Nucleus accumbens (tissue), 56 donors: ENCODE measurements at regions not wholly inside any gene's neighbourhood (a gene's known extent, or its start where the extent isn't known, plus 50 kb on each side); places are given as distances from the start of the nearest gene placed in this dataset.

Experiments used
- DNase-seq, 56 donors: peaks; one replicate each; lab custom pipeline; 2025; lab: John Stamatoyannopoulos, UW

DNA sequence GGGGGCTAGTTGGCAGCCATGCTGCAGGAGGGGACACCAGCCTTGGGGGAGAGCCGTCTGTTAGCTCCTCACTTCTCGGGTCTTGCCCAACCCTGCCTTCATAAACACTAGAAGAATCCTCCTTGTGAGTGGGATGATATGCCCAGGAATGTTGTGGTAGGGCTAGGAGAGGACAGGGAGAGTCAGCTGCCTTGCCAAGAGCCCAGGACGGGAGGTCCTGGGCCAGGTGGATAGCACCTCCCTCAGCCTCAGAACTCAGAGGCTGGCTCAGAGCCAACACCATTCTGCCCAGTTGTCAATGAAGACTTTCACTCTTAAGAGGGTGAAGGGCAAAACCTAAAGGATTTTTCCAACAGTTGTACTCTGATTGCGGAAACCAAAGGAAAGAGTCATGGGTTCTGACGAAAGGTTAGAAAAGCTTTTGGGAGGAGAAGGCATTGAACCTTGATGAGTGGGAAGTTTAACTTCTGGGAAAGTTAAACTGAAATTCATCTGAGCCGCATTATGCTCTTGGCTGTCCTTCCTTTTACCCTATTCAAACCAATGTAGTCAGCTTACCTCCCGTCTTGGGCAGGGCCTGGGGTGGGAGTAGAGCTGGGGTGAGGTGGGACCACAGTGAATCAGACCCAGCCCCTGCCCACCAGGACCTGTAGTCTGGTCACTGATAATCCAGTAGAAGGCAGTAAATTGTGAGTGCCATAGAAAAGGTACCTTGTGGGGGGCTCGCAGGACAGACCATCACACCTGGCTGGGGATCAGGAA lies 81.9 kb downstream of the FAM43A start:
- DNase-seq: no peak

DNA sequence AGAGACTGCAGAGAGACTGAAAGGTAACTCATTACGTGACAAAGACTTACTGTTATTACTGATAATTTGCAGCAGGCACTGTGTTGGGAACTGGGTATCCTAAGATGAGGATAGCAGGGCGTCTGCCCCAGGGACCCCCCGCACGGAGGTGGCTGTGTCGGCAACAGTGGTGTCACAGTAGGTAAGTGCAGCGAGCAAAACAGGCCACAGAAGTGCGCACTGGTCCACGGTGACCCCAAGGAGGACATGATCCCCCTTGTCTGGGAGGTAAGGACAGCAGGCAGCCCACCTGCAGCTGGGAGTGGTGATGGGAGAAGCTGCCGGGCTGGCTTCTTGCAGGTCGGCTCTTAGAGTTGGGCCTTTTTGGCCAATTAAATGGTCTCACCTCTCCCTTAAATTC lies 82.9 kb downstream of the FAM43A start:
- no peak for DNase-seq

DNA sequence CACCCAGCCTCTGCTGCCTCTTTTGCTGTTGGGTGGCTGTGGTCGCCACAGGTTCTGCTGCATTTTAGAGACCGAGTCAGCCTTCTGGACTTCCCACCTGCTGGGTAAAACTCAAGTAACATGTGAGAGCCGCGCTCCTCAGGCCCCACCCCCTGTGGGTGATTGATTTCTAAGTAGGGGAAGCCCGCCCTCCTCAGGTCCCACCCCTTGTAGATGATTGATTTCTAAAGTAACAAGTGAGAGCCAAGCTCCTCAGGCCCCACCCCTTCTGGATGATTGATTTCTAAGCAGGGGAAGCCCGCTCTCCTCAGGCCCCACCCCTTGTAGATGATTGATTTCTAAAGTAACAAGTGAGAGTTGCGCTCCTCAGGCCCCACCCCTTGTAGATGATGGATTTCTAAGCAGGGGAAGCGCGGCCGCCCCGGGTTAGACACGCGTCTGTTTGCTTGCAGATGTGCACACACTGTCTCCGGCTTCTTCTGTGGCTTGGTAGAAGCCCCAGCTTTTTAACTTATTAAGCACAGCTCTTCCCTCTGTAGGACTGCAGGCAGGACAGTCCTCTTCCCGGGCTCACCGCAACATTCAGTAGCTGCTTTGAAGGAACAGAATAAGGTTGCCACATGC lies 83.4 kb downstream of the FAM43A start:
- peak; percentile 36 to 97 (median 85) for DNase-seq

DNA sequence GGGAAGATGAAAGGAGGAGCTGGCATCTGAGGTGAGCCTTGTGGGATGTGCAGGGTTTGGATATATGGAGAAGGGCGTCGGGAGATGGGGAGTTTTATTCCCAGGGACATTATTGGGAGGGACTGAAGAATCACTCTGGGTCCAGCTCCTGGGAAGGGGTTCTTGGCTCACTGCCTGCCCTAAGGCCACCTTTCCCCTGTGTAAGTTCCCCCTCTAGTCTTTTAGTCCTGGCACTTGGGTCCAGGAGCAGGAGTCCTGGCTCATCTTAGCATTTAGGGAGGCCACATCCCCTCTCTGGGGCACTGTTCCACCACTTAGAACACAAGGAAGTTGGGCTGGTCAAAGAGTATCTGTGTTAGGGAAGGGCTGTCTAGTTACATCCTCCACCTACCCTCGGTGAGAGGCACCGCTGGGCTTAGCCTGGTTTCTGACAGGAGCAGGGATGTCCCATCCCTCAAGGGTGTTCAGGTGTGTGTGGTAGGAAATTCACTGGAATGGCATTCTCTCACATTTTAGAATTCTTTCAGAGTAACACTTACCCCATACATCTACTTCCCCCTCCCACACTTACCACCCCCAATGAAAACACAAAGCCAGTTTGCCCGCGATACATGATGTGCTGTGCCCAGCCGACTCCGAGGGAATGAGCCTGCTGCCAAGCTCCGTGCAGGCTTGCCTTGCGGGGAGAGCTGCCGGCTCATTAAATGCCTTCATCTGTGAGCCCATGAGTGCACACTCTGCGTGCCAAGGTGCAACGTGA lies 86.7 kb downstream of the FAM43A start:
- peak in 1 of 56 donors; percentile 23 for DNase-seq

DNA sequence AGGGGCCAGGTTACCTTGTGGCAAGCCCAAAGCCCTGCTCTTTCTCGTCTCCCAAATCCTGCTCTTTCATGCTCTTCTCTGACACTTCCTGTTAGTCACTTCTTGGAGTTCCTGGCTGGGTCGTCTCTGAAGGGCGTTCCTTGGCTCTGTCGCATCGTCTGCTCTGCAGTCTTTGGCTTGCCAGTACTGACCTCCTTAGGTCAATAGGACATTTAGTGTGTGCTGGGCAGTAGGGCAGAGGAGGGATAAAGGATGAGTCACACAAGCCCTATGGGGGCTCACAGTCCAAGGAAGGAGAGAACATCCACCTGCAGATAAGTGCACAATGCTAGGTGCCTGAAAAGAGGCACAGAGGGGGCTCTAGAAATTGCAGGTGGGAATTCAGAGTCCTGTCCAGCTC lies 87.5 kb downstream of the FAM43A start:
- DNase-seq: no peak

DNA sequence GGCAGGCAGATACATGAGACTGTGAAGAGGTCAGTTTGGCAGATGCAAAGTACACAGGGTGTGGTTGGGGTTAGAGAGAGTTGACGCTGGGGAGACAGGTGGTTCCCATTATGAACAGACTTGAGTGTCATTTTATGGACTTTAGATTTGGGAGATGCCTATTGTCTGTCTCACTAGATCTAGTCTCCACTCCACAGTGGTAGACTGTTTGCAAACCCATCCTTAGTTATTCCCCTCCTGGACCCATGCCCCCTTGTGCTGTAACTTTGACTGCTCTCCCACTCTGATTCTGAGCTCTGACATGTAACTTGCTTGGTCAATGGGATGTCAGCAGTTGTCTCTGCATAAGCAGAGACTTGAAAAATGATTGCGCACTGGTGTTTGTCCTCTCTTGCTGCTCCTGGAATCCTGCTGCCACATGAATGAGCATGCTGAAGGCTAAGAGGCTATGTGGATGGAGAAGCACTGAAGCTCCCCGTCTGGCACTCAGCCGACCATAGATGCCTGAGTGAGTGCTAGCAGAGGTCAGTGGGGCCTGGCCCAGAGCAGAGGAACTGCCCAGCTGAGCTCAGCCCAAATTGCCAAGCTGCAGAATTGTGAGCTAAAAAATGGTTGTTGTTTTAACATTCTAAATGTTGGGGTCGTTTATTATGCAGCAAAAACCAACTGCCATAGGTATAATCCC lies 88.2 kb downstream of the FAM43A start:
- no peak for DNase-seq

DNA sequence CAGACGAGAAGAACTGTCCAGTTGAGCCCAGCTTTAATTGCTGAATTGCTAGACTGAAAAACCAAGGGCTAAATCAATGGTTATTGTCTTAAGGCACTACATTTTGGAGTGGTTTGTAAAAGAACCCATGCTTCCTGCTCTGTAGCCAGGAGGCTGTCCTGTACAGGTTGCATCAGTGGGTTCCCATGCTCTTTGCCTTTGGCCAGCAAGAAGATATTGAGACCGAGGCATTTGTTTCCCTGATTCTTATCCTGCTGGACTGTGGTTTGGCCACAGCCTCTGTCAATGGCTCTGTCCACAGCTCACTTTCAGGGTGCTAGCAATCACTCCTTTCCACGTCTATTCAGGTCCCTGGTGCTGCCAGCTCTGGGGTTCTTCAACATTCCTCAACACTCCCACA lies 89.6 kb downstream of the FAM43A start:
- no peak for DNase-seq

DNA sequence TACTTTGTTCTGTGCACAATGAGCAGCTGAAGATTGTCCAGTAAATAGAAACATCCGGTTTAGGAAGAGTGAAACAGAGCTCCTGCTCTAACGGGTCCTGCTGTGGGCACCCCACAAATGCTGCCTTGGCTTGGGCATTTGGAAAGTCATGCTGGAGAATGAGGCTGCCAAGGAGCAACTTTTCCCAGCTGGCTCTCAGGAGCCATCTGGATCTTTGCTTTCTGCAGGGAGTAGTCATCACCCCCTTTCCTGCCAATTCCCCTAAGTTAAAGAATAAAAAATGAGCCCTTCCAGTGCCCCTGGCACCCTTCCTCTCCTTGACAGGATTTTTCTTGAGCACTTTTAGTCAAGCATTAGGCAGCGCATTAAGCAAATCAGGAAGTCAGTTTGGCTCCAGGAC lies 90.0 kb downstream of the FAM43A start:
- no peak for DNase-seq

DNA sequence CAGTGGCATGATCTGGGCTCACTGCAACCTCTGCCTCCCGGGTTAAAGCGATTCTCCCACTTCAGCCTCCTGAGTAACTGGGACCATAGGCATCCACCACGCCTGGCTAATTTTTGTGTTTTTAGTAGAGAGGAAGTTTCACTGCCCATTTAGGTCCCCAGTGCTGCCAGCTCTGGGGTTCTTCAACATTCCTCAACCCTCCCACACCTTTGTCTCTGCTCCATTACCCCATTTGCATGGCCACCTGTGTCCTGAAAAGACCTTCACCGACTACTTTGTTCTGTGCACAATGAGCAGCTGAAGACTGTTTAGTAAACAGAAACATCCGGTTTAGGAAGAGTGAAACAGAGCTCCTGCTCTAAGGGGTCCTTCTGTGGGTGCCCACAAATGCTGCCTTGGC lies 92.0 kb downstream of the FAM43A start:
- DNase-seq: no peak

DNA sequence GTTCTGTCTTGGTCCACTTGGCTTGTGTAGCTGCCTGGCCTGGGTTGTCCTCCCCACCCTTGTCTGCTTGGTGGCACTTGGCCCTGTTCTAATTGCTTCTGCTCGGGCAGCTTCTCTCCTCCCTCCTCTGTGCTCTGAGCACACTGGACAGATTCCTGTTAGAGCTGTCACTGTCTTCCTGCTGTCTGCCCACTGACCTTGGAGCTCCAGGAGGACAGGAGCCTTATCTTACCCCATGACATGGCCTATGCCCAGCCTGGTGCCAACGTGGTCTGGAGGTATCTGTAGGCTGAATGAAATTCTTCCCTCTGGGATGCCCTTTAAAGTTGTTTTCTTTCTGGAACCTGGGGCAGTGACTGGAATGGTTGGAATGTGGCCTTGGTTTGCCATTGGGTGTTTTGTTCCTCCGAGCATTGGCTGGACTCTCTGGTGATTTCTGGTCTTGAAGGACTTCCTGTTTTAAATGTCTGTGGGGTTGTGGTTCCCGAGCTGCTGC lies 94.1 kb downstream of the FAM43A start:
- DNase-seq: no peak

DNA sequence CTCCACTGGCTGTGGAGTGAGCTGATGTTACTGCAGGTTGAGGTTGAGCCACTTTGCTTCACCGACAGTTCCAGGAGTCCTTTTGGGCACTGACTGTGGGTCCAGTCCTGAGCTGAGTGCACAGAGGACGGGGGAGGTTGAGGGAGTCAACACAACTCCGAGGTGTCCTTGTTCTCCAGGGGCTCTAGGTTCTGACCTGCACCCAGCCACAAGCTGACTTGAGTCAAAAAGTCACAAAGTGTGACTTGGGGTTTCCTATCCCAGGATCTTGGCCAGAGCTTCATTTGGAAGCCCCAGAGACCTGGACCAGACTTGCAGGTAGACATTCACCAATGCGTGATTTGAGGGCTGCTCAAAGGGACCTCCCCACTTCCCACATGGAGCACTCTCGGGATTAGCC lies 95.0 kb downstream of the FAM43A start:
- no peak for DNase-seq

DNA sequence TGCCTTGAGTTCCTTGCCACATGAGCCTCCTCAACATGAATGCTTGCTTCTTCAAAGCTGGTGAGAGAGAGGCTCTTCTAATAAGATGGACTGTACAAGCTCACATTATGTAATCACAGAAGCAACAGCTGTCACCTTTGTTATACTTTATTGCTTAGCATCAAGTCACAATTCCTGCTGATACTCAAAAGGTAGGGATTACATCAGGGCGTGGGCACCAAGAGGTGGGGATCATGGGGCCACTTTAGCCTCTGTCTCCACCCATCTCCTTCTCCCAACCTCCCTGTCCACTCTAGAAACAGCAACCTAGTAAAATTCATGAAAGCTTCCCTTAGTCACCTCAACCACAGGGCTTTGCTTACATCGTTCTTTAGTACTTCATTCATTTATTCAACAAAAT lies 95.9 kb downstream of the FAM43A start:
- DNase-seq: no peak

DNA sequence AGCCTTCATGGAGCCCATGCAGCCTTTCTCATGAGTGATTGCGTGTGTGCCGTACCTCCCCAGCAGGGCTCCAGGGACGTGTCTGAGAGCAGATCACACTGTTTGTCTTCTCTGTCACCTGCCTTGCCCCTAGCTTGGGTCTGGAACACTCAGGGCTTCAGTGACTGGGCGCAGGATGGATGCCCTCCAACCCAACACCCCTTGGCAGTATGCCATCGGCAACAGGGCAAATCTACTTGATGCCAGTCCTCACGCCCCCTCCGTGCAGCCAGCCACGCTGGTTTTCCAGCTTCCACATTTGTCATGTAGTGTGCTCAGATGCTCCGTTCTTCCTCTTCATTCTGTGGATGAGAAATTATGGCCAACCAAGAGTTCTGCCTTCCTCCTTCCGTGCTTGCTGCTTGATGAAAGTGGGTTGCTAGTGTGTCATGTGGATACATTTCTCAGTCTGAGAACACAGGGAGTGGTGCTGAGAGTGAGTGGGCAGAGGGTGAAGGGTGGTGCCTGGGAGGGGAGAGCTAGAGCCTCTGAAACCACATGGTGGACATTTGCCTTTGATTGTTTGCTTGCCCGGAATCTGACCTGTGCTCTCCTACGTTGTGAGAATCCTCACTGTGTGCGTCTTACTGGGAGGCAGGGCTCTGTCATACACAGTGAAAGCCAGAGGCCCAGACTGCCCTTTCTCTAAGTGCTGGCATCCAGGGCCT lies 97.2 kb downstream of the FAM43A start:
- no peak for DNase-seq

DNA sequence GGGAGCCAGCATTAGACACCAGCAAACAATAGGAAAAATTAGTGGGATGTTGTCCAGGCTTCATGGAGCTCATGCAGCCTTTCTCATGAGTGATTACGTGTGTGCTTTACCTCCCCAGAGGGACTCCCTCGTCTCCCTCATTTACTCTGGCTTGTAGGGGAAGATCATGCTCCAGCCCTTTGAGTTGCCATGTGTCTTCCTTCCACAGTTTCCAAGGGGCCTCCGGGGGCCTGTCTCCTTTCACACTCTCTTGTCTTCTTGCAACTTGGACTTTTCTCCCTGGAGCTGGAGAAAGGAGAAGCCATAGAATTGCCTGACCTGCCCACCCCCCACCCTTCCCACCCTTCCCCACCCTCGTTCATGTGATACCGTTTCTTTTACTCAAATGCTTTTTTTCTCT lies 98.7 kb downstream of the FAM43A start:
- no peak for DNase-seq

DNA sequence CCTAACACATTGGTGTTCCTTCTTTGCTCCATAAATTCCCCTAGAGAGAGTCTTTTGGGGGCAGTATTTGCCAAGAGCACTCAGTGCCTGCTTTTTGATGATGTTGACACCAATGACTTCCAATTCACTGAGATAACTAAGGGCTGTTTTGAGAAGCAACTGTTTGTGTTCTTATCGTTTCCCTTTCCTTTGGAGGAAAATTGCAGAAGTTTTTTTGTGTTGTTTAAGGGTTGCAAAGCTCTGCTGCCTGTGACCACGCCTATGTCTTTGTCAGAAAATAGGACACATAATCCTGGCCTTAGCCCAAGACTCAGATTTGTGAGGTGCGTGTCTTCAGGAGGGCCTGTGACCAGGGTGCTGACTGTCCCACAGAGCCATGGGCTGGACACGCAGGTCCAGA lies 99.6 kb downstream of the FAM43A start:
- no peak for DNase-seq

DNA sequence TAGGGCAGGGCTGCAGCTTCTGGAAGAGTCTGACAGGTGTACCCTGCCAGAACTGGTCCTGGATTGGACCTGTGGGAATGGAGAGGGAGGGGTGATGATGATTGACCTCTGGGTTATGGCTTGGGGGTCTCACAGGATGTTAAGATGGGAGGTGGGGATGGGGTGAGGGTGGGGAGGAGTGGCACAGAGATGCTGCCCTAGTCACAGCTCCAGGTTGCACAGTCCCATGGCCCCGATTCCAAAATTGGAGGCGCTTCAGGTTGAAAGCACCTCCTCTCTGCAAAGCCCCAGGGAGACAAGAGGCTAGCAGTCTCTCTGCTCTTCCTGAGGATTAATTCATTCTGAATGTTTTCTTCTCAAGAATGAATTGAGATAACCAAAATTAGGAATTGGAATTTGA lies 101.4 kb downstream of the FAM43A start:
- no peak for DNase-seq

DNA sequence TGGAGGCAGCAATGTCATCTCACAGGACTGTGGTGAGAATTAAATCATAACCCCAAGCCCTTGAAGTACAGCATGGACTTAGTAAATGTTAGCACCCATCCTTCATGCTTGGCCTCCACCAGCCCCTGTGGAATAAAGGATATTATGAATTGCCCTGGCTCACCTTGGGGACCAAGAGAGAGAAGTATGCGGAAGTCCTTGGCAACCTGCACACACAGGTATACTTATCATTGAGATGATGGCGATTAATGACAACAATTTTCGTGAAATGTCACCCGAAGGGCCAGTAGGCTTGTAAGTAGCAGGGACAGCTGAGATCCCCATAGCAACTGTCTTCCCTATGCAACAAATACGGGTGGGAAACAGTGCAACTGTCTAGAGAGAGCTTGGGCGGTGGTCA lies 102.0 kb downstream of the FAM43A start:
- no peak for DNase-seq

DNA sequence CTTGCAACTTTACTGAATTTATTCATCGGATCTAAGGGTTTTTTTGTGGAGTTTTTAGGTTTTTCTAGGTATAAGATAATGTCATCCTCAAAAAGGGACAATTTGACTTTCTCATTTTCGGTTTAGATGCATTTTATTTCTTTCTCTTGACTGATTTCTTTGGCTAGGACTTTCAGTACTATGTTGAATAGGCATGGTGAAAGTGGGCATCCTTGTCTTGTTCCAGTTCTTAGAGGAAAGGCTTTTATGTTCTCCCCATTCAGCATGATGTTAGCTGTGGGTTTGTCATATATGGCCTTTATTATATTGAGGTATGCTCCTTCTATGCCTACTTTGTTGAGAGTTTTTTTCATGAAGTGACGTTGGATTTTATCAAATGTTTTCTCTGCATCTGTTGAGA lies 106.7 kb downstream of the FAM43A start:
- DNase-seq: no peak

DNA sequence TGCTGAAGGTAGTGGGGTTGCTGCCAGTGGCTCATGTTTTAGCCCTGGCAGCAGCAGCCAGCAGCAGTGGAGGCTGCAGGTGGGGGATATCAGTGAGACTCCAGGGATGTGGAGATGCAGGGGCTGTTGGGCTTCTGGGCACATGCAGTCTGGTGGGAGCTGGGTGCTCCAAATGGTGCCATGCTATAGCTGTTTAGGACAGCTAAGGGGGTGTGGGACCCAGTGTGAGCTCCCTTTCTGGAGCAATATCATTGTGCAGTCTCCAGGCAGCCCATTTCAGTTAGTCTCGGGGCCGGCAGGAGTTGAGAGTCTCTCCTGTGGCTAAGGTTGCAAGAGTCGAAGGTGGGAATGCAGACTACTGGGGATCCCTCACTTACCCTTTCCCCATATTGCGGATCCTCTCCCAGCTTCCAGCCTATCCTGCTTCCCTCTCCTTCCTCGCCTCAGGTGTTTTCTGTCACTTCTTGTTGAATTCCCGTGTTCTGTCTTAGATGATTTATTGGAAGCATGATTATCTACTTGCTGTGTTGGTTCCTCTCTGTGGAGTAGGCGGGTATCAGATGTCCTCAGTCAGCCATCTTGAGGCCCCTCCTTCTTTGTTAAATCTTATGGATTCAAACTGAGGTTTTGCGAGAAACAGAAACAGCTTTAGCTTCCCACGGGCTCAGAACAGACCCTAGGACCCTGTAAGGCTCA lies 112.0 kb downstream of the FAM43A start:
- no peak for DNase-seq

DNA sequence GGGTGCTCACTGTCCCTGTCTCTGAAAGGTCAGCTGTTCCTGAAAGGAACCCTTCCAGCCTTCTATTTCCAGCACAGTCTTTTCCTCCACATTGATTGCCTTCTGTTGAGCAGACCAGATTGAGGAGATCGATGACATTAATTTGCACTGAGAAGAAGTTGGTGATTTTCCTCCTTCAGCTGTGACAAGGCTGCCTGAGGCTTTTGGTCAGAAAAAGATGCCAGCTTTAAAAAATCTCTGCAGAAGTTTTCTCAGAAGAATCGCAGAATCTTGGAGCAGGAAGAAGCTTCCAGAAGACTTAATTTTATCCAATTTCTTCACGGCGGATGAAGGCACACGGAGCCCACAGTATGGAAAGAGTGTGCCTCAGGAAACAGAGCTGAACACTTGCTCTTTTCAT lies 112.8 kb downstream of the FAM43A start:
- DNase-seq: no peak
